ENCODE measurements at regions not wholly inside any gene's neighbourhood (a gene's known extent, or its start where the extent isn't known, plus 50 kb on each side); places are given as distances from the start of the nearest gene placed in this dataset.

GRCh38 chr2:176577054-176577453 lies 307.8 kb downstream of the MTX2 start:
- no peak for TF ChIP-seq ZNF331 (CRISPR knock-in tag; IDR thresholded peaks at IDR 0.05)
- no peak for TF ChIP-seq EZH2 (conservative IDR thresholded peaks at IDR 0.05; ENCODE audit: low read depth, low read length)
- TF ChIP-seq MIXL1 (CRISPR knock-in tag; IDR thresholded peaks at IDR 0.05), result no peak
- TF ChIP-seq ETV5 (CRISPR knock-in tag; IDR thresholded peaks at IDR 0.05; ENCODE audit: borderline replicate concordance), result no peak
- TF ChIP-seq TAF1 (CRISPR knock-in tag; IDR thresholded peaks at IDR 0.05), result no peak
- TF ChIP-seq ZMYM4 (CRISPR knock-in tag; IDR thresholded peaks at IDR 0.05), result no peak
- no peak for TF ChIP-seq LCORL (IDR thresholded peaks at IDR 0.05)
- TF ChIP-seq LCORL (CRISPR knock-in tag; IDR thresholded peaks at IDR 0.05), result no peak
- TF ChIP-seq ZNF24 (IDR thresholded peaks at IDR 0.05), result no peak
- TF ChIP-seq RAD21 (CRISPR knock-in tag; IDR thresholded peaks at IDR 0.05), result no peak
- no peak for TF ChIP-seq KLF16 (CRISPR knock-in tag; IDR thresholded peaks at IDR 0.05)
- TF ChIP-seq EEA1 (CRISPR knock-in tag; IDR thresholded peaks at IDR 0.05; ENCODE audit: borderline replicate concordance), result no peak
- TF ChIP-seq, protein P1, sequence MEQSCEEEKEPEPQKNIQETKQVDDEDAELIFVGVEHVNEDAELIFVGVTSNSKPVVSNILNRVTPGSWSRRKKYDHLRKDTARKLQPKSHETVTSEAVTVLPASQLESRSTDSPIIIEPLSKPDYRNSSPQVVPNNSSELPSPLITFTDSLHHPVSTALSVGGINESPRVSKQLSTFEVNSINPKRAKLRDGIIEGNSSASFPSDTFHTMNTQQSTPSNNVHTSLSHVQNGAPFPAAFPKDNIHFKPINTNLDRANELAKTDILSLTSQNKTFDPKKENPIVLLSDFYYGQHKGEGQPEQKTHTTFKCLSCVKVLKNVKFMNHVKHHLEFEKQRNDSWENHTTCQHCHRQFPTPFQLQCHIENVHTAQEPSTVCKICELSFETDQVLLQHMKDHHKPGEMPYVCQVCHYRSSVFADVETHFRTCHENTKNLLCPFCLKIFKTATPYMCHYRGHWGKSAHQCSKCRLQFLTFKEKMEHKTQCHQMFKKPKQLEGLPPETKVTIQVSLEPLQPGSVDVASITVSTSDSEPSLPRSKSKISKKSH (CRISPR knock-in tag; IDR thresholded peaks at IDR 0.05; ENCODE audit: borderline replicate concordance), result no peak
- TF ChIP-seq ATAD3A (CRISPR knock-in tag; IDR thresholded peaks at IDR 0.05), result no peak
- no peak for TF ChIP-seq JUND (CRISPR knock-in tag; IDR thresholded peaks at IDR 0.05)

Measured in HepG2 (cell line).